IMR-90 (cell line): ENCODE measurements at regions not wholly inside any gene's neighbourhood (a gene's known extent, or its start where the extent isn't known, plus 50 kb on each side); places are given as distances from the start of the nearest gene placed in this dataset.

Experiments
- BHLHE40 ChIP-seq: fragments of 150-350 bp; IDR thresholded peaks from 2 replicates; pipeline ENCODE4 v1.6.1; 2016; ENCODE audit warnings: mild to moderate bottlenecking, low read depth, low read length
- CEBPB ChIP-seq: IDR thresholded peaks from 2 replicates; pipeline ENCODE4 v1.6.1; 2012; ENCODE audit warnings: low read depth, low read length, improper control_type of control experiment
- CHD1 ChIP-seq: IDR thresholded peaks from 2 replicates; pipeline ENCODE4 v1.6.1; 2012; ENCODE audit warnings: low read depth, low read length, improper control_type of control experiment
- CTCF ChIP-seq: conservative IDR thresholded peaks from 2 replicates; pipeline ENCODE4 v1.5.1; 2012; ENCODE audit warnings: mild to moderate bottlenecking, low read depth, low read length, improper control_type of control experiment
- ELK1 ChIP-seq: fragments of 150-350 bp; IDR thresholded peaks from 2 replicates; pipeline ENCODE4 v1.6.1; 2016; ENCODE audit warnings: low read depth, mild to moderate bottlenecking, low read length, moderate library complexity, borderline replicate concordance
- MAFK ChIP-seq: IDR thresholded peaks from 2 replicates; pipeline ENCODE4 v1.6.1; 2012; ENCODE audit warnings: low read depth, low read length, improper control_type of control experiment
- MAZ ChIP-seq: IDR thresholded peaks from 2 replicates; pipeline ENCODE4 v1.6.1; 2012; ENCODE audit warnings: low read depth, mild to moderate bottlenecking, low read length, improper control_type of control experiment, moderate library complexity, borderline replicate concordance
- MXI1 ChIP-seq: IDR thresholded peaks from 2 replicates; pipeline ENCODE4 v1.6.1; 2012; ENCODE audit warnings: low read depth, mild to moderate bottlenecking, low read length, moderate library complexity, borderline replicate concordance
- NFE2L2 ChIP-seq: fragments of 150-350 bp; IDR thresholded peaks from 2 replicates; pipeline ENCODE4 v1.6.1; 2016; ENCODE audit warnings: low read depth, mild to moderate bottlenecking, low read length
- POLR2A ChIP-seq: IDR thresholded peaks from 2 replicates; pipeline ENCODE4 v1.6.1; 2012; ENCODE audit warnings: mild to moderate bottlenecking, low read depth, low read length
- RAD21 ChIP-seq: IDR thresholded peaks from 2 replicates; pipeline ENCODE4 v1.6.1; 2012; ENCODE audit warnings: low read length, improper control_type of control experiment
- RFX5 ChIP-seq: IDR thresholded peaks from 2 replicates; pipeline ENCODE4 v1.8.0; 2012; ENCODE audit warnings: low read depth, mild to moderate bottlenecking, low read length, moderate library complexity
- SMC3 ChIP-seq: fragments of 150-350 bp; IDR thresholded peaks from 2 replicates; pipeline ENCODE4 v1.6.1; 2016; ENCODE audit warnings: low read depth, mild to moderate bottlenecking, antibody characterized with exemption, low read length, moderate library complexity
- USF2 ChIP-seq: fragments of 150-350 bp; IDR thresholded peaks from 2 replicates; pipeline ENCODE4 v1.6.1; 2017; ENCODE audit warnings: mild to moderate bottlenecking, antibody characterized with exemption, low read length, low read depth

- no peak for TF ChIP-seq CTCF
- no peak for TF ChIP-seq SMC3
- TF ChIP-seq RAD21 = no peak
- TF ChIP-seq CHD1 = no peak
- no peak for TF ChIP-seq USF2
- TF ChIP-seq MAFK = no peak
- no peak for TF ChIP-seq CEBPB
- TF ChIP-seq POLR2A = no peak
- no peak for TF ChIP-seq BHLHE40
- TF ChIP-seq RFX5 = no peak
- TF ChIP-seq MAZ = no peak
- TF ChIP-seq ELK1 = no peak
- no peak for TF ChIP-seq MXI1
- no peak for TF ChIP-seq NFE2L2
These were observed 445.3 kb downstream of the RPS24 start for GRCh38 chr10:78478919-78479318.
